HepG2 (cell line): ENCODE measurements at regions not wholly inside any gene's neighbourhood (a gene's known extent, or its start where the extent isn't known, plus 50 kb on each side); places are given as distances from the start of the nearest gene placed in this dataset.

Experiments
- ELF3 ChIP-seq: IDR thresholded peaks from 2 replicates; pipeline ENCODE4 v1.6.1; 2016; ENCODE audit warnings: missing genetic modification reagents, missing compliant biosample characterization
- HOMEZ ChIP-seq: IDR thresholded peaks from 2 replicates; pipeline ENCODE4 v1.6.1; 2016; ENCODE audit warnings: low read depth
- KLF13 ChIP-seq: sonication (generic); formaldehyde crosslinking; IDR thresholded peaks from 2 replicates; pipeline ENCODE4 v1.4.0; 2020; ENCODE audit warnings: mild to moderate bottlenecking, missing genetic modification reagents
- MYNN ChIP-seq: sonication (generic); formaldehyde crosslinking; IDR thresholded peaks from 2 replicates; pipeline ENCODE4 v1.4.0; 2020; ENCODE audit warnings: mild to moderate bottlenecking, low read depth, missing genetic modification reagents
- NR2F2 ChIP-seq: IDR thresholded peaks from 2 replicates; pipeline ENCODE4 v1.6.1; 2012; ENCODE audit warnings: low read depth, inconsistent platforms, borderline replicate concordance
- ZFP1 ChIP-seq: IDR thresholded peaks from 2 replicates; pipeline ENCODE4 v1.6.1; 2016
- TF ChIP-seq, protein P1 (sequence below): sonication (generic); formaldehyde crosslinking; conservative IDR thresholded peaks from 2 replicates; pipeline ENCODE4 v1.4.0; 2020; ENCODE audit warnings: mild to moderate bottlenecking, missing genetic modification reagents, moderate library complexity
- TF ChIP-seq, protein P2 (sequence below): sonication (generic); formaldehyde crosslinking; IDR thresholded peaks from 2 replicates; pipeline ENCODE4 v1.4.0; 2020; ENCODE audit warnings: low read depth, missing genetic modification reagents

DNA sequence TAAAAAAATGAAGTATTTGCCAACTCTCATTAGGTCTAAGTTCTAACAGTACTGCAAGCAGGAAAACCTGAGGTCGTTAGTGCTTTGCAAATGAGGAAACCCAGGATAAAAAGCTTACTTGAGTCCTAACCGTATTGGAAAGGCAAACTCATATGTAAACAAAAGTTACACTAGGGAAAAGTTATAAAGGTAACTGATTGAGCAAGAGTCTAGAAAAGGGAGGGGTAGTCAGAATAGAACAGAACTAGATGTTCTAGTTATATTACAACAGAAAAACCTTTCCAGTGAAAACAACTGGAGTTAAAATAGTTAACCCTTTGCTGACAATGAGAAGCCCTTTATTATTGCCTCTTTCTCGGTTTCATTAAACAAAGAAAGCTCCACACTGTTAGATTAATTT is 66.4 kb upstream of the MAOA start (continued):
- TF ChIP-seq, protein P1, sequence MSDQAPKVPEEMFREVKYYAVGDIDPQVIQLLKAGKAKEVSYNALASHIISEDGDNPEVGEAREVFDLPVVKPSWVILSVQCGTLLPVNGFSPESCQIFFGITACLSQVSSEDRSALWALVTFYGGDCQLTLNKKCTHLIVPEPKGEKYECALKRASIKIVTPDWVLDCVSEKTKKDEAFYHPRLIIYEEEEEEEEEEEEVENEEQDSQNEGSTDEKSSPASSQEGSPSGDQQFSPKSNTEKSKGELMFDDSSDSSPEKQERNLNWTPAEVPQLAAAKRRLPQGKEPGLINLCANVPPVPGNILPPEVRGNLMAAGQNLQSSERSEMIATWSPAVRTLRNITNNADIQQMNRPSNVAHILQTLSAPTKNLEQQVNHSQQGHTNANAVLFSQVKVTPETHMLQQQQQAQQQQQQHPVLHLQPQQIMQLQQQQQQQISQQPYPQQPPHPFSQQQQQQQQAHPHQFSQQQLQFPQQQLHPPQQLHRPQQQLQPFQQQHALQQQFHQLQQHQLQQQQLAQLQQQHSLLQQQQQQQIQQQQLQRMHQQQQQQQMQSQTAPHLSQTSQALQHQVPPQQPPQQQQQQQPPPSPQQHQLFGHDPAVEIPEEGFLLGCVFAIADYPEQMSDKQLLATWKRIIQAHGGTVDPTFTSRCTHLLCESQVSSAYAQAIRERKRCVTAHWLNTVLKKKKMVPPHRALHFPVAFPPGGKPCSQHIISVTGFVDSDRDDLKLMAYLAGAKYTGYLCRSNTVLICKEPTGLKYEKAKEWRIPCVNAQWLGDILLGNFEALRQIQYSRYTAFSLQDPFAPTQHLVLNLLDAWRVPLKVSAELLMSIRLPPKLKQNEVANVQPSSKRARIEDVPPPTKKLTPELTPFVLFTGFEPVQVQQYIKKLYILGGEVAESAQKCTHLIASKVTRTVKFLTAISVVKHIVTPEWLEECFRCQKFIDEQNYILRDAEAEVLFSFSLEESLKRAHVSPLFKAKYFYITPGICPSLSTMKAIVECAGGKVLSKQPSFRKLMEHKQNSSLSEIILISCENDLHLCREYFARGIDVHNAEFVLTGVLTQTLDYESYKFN, result peak; percentile 71
- TF ChIP-seq KLF13 (CRISPR knock-in tag), result no peak
- no peak for TF ChIP-seq NR2F2
- peak; percentile 80 for TF ChIP-seq ELF3
- TF ChIP-seq ZFP1 (CRISPR knock-in tag), result no peak
- TF ChIP-seq HOMEZ (CRISPR knock-in tag), result peak; percentile 79; the same call in 1 of the 2 replicates
- TF ChIP-seq MYNN (CRISPR knock-in tag), result no peak
- TF ChIP-seq, protein P2, sequence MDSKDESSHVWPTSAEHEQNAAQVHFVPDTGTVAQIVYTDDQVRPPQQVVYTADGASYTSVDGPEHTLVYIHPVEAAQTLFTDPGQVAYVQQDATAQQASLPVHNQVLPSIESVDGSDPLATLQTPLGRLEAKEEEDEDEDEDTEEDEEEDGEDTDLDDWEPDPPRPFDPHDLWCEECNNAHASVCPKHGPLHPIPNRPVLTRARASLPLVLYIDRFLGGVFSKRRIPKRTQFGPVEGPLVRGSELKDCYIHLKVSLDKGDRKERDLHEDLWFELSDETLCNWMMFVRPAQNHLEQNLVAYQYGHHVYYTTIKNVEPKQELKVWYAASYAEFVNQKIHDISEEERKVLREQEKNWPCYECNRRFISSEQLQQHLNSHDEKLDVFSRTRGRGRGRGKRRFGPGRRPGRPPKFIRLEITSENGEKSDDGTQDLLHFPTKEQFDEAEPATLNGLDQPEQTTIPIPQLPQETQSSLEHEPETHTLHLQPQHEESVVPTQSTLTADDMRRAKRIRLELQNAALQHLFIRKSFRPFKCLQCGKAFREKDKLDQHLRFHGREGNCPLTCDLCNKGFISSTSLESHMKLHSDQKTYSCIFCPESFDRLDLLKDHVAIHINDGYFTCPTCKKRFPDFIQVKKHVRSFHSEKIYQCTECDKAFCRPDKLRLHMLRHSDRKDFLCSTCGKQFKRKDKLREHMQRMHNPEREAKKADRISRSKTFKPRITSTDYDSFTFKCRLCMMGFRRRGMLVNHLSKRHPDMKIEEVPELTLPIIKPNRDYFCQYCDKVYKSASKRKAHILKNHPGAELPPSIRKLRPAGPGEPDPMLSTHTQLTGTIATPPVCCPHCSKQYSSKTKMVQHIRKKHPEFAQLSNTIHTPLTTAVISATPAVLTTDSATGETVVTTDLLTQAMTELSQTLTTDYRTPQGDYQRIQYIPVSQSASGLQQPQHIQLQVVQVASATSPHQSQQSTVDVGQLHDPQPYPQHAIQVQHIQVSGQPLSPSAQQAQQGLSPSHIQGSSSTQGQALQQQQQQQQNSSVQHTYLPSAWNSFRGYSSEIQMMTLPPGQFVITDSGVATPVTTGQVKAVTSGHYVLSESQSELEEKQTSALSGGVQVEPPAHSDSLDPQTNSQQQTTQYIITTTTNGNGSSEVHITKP (CRISPR knock-in tag), result no peak
